ENCODE measurements at regions not wholly inside any gene's neighbourhood (a gene's known extent, or its start where the extent isn't known, plus 50 kb on each side); places are given as distances from the start of the nearest gene placed in this dataset.

DNA sequence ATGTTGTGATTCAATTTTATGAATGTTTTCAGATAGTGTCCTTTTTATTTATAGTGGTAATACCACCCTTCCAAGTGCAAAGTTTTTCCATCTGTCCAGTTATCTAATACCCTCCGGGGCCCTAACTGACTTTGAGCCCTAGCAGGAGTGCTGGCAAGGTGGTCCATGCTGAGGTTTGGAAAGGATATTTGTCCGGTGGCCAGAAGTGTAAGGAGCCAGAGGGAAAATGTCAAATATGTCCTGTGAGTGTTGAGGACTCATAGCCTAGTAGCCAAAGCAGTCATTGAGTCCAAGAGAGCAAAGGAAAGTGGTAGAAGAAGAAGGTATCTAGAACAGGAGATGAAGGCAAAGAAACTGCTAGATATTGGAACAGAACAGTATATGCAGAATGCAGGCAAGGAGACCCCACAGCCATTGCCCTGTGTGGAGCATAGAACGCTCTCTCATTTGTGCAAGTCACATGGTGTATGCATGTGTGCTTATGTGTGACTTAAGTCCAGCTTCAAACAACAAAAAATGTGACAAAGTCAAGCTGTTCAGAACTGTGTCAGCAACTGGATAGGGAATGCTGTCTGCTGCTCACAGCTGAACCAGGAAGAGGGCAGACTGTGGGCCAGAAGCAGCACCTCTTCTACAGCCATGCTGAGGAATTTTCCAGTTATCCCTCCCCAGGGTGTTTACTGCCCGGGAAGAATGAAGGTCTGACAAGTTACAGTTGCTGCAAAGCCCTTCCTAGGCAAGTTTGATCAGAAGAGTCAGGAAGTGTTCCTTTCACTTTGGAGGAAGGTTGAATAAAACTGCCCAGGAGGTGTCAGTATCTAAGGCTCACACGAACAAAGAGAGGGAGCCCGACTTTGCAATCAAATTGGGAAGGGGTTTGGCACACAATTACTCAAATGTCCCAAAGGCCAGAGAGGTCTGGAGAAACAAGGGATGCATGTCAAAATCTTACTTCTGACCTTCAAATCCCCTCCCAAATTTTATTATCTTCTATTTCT, 463.3 kb upstream of the DMAC1 start:
- DNase-seq = no peak

DNA sequence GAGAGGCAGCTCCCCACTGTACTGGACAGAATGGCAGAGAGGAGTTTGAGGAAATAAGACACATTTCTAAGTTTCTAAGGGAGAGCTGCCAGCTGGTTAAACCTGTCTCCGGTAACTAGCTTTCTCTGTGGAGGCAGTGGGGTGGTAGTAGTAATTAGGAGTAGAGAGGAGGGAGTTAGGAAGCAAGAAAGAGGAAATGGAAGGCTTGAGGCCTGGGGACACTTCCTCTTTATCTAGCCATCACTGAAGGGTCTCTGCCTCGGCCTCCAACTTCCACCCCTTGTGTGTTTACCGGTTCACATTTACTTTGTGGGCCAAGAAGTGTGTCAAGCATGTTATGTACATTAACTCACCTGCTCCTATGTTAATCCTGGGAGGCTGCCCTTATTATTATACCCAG, 462.2 kb upstream of the DMAC1 start:
- peak; percentile 25 for DNase-seq

DNA sequence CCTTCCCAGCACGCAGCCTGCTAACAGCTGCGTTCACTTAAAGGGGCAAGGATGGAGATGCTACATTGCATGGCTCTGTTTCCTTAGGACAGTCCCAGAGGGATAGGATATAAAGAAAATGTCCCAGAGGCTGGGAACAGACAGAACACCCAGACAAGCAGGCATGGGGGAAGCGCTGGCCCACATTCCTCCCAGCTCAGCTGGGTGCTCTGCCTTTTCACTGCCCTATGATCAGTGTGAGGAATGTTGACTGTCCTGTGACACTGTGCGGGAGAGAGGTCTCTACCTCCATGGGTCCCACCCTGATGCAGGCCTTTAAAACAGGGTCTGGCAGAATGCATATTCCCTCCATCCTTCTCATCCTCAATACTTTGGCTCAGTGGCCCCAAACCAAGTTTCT, 459.4 kb upstream of the DMAC1 start:
- DNase-seq = no peak

DNA sequence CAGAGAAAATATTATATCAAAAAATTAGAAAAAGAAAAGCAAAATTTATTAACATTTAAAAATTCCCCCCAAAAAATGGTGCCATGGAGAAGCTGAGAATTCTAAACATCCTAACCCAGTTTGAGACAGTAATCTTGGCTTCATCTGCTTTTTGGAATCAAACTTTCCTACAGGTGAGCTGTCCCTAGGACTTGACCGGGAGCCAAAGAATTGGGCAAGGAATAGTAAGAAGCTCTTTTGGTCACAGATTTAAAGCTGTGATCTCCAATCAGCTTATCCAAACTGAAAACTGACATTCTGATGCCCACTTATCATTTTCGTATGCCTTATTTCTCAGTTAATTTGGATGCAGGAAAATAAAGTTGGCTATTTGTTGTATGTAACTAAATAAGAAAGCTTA, 457.3 kb upstream of the DMAC1 start:
- DNase-seq = no peak

DNA sequence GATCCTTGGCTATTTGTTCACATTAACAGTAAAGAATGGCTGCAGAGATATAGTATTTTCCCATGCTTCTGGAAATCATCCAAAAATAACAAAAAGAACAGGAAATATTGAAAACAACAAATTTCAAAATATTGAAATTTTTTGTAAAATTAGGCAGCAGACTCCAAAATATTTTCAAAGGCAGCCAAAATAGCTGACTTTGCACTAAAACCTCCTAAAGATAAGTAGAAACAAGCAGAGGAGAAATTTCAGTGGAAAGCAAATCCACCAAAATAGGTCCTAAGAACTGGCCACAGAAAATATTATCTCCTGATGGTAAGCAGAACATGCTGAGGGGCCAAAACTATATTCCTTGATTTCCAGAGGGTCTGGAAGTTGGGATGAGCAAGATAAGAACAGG, 456.3 kb upstream of the DMAC1 start:
- no peak for DNase-seq

DNA sequence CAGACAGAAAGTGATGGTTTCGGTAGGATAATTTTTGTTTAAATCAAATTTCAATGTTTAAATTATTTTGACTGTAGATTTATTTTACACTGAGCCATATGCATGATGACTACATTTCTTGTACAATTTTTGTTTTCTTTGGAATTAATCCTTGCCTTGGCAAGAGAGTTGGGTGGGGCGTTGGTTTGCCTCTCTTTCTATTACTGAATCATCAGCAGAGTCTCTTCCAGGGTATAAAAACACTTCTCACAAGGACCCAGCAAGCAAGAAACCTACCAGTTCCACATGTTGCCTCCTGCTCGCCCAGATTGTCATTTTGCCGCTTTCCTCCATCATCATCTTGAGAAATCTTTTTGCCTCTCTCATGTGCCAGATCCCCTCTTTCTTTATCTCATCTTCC, 455.0 kb upstream of the DMAC1 start:
- no peak for DNase-seq

DNA sequence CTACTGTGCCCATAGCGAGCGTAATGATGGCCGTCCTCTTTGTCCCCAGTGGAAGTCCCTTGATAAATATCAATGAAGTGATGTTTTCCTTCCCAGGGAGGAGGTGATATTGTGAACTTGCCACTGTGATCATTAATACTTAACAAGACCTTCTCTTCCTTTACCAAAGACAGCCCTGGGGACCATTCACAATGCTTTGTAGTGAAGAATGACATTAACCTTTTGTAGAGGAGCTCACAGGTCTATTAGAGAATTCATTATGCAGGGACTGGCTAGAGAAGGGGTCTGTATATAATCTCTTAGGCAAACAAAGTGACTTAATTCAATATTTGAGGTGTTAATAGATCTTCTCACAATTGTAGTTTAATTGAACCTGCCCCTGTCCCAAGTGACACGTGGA, 452.9 kb upstream of the DMAC1 start:
- no peak for DNase-seq

DNA sequence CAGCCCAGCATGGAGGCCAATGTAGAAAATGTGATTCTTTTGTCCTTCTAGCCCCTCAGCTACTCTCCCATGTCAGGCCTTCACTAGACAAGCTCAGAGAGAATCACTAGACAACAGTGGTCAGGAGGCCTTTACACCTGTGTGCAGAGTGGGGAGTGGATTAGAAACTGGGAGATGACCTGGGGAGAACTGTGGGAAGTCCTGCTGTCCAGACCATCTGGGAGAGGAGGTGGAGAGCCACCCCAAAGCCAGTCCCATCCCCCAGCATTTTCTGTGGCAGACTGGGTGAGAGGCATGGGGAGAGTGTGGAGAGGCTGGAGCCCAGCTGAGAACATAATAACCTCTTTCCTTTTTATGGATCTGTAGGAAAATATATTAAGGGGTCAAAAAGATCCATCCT, 452.0 kb upstream of the DMAC1 start:
- DNase-seq = no peak

DNA sequence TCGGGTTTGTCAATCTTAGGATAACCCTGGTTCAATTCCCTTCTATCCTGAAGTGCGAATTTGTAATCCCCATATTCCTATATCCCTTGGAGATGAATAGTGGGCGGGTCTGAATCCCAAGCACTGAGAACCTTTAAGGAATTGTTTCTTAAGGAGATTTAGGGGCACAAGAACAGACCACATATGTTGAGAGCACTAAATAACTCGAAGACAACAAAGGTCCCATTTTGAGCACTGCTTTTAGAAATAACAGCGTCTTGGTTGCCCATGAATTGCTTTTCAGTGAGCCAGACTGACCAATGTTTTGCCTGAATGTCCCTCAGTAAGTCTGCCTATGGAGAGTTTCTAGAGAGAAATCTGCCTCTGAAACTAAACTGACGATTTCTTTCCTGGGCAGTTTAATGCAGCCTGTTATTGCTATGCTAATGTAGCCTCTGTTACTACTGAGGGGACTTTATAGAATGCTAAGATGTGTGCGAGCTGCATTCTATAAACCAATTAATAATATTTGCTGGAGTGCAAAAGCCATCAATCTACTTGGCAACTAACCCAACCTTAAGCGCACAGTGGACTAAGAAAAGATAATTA, 445.0 kb upstream of the DMAC1 start:
- no peak for DNase-seq

DNA sequence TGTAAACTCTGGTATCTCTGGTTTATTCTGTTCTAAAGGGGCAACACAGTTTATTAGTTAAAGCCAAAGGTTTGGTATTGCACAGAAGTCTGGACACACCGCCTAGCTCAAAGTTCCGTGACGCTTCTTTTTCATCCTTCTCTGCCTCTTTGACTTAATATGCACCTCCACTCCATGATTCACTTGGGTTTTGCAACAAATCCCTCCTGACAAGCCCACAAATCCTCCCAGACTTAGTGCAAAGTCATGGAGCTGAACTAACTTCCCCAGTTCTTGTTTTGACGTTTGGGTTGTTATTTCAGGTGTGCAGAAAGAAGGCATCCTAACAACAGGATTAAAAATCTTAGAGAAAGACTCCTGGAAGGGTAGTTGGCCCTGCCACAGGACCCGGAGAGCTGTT, 441.6 kb upstream of the DMAC1 start:
- no peak for DNase-seq

DNA sequence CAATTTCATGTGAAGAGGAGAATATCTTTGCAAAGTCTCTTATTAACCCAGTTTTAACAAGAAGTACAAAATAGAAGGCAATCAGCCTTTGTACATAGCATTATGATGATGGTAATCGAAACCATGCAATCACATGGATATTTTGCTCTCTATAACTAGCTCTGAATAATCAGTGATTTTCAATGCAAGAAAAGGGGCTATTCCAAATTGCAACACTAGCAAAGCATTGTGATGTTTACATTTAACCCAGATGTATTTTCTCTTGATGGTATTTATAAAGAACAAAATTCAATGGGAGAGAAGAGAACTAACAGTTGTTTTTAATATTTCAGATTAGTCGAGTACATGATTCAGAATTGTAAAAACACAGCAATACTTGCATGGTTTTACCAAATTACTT, 437.5 kb upstream of the DMAC1 start:
- DNase-seq = no peak

DNA sequence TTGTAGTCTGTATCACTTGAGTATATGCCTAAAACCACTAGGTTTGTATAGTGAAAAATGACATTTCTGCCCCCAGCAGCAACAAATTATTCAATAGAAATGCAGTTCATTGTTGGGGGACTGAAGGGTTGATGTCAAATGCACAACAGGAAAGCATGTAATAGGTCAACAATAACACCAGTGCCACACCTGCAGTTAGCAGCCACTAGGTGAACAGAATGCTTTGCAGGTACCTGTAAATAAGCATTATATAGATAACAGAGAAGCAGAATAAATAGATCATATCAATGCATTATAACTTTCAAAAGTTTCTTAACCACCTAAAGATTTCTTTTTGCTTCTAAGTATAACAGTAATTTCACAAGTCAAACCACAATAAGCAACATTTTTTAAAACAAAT, 435.9 kb upstream of the DMAC1 start:
- no peak for DNase-seq

DNA sequence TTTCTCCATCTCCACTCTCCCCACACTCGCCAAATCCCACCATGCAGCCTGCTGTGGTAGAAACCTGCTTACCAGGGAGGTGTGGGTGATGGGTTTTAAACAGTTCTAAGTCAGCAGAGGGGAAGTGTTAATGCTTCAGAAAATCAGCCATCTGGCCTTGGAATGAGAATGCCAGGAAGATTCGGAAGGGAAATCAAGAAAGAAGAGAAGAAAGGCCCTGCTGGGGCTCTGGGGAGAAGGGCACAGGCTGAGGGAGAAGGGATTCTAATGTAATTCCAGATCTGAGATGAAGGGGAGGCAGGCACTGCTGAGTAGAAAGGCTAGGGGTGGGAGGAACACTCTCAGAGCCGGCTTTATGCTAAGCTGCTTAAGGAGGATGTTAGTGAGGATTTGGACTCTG, 434.7 kb upstream of the DMAC1 start:
- no peak for DNase-seq

DNA sequence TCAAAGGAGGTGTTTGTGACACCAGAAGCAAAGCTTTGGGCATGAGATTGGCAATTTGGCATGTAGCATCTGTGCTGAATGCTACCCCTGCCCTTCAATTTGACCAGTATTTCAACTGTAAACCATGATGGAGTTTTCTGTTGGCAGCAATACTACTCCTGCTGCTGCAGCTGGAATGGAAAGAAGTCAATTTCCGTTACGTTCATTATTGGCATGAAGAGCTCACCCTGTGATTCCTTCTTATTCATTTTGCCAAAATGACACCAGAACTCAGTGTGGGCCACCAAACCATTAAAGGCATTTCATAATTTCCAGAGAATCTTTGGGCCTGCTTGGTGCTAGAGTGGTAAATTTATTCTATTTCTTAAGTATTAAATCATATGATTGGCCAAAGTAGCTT, 433.1 kb upstream of the DMAC1 start:
- no peak for DNase-seq

DNA sequence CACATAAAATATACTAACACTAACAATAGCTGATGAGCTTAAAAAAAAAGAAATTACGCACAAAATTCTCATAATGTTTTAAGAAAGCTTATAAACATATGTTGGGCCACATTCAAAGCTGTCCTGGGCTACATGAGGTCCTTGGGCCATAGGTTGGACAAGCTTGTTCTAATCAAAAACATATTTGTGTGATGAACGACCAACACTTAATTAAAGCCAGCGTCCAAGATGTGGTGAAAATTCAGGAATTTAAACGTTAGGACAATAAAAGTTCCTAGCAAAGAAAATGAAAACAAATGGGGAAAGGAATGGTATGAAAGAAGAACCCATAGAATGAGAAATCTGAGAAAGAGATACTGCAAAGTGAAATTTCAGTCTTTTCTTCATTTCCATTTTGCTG, 429.6 kb upstream of the DMAC1 start:
- no peak for DNase-seq

DNA sequence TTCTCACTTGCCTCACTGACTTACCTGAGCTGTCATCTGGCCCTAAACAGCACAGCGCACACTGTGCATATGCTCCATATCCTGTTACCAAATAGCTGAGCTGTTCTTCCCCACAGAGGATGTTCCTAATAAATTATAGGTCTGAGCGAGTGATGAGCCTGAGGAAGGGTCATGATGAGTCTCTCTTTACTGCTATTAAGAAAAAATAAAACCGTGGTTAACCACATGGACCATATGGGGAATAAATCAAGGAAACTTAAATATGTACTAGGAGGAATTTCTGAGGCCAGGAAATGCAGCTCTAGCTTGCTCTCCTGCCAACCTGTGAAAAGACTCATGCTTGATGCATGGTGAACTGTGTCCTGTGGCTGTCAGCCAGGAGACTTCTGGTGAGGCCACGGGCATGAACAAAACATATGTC, 424.8 kb upstream of the DMAC1 start:
- DNase-seq = no peak

DNA sequence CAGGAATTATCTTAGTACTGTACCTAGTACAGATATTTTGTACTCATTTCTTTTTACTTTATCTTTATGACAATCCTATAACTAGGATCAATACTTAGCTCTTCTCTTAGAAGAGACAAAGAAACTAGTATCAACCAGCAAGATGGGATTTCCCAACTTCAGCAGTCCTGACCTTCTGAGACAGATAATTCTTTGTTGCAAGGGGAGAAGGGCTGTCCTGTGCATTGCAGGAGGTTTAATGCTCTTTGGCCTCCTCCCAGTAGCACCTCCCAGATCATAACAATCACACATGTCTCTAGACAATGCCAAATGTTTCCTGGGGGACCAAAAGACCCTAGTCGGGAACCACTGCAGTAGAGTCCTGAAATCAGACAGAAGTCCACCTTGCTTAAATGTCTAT, 424.3 kb upstream of the DMAC1 start:
- DNase-seq = no peak

DNA sequence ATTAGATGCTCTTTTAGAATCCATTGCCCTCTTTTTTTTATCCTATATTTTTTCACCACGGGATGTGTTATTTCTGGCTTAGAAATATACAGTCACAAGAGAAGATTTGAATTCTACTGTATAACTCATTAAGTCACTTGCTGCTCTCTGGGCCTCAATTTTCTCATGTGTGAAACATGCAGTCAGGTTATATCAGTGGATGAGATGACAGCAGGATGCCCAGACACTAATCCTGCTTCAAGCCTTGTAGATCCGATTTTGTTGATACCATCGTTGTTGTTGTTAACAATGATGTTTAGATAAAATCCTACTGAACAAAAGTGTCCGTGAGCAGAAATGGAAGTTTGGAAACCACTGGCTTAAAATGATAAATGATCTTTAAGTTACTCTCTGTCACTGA, 421.9 kb upstream of the DMAC1 start:
- DNase-seq = no peak

DNA sequence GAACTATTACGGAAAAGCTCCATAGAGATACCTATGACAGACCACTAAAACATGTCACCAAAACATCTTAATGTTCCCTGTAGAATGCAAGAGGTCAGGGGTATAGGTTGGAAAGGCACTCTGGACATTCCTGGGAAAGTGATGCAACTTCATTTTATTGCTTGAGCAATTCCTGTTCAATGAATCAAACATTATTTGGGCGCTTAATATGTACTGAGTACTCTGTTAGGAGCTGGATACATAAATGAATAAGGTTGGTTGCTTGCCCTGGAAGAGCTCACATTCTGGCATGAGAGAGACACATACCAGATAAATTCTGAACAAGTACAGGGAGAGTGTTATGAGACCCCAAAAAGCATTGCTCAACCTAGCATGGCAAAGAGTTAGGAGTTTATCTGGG, 408.9 kb upstream of the DMAC1 start:
- DNase-seq = no peak

DNA sequence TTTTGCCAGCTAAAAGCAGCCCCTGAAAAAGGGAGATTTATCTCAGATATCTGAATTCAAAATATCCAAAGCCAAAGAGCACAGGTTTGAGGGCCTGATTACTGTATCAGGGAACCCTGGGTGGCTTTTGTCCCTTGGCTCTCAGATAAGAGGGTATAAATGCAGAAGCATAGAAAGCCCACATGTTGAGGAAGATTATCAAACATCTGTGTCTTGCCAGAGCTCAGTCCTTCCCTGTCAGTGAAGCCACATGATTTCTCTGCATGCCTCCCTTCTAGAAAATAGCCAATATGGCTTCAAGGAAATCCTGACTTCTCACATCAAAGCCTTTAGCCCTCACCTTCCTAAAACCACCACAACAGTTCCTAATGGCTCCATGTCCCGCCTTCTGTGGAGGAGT, 408.0 kb upstream of the DMAC1 start:
- peak; percentile 45 for DNase-seq

DNA sequence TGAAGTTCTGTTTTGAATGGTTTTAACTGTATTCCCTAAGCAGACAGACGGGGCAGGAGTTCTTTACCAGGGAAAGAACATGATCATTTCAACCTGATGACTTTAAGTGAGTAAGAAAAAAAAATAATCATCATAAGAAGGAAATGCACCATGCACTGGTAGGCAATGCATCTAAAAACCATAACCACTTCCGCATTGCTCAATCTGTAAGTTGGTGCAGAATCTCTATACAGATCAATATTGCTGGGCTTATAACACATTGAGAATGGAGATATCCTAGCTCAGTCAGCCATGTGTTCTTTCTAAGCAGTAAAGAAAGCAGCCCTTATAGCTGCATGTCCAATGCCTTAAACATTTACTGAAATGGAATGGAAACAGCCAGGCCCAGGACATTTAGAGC, 407.1 kb upstream of the DMAC1 start:
- peak; percentile 78 for DNase-seq

DNA sequence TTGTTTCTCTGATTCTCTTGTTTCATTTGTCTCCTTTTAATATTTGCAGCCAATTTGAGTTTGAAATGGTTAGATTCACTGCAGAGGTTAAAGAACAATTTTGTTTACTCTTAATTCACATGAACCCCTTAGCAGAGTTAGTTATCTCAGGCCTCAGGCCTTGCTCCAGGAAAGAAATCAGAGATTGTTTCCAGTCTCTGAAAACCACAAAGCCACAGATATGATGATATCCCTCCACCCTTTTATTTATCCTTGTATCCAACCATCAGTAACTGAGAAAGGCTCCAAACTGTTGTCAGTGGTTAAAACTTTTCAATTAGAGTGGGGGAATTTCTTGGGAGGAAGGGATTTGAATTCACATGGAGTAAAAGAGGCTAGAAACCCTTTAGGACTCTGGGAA, 406.0 kb upstream of the DMAC1 start:
- no peak for DNase-seq

DNA sequence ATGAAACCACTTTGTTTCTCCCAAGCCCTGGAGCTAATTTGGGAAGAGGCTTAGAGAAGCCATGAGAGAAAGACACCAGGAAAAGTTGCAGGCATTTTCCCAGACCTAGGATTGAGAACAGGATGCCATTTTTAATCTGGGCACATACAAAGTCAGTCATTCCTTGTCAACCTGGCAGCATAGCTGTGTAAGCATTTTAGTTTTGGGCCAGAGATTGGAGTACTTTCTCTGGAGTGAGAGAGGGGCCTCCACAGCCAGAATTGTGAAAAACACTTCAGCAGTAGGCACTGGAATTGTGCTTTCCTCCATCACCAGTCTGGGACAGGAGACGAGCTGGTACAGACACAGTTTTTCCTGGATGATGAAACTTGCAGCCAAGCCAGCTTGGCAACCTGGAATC, 390.3 kb upstream of the DMAC1 start:
- DNase-seq = no peak

DNA sequence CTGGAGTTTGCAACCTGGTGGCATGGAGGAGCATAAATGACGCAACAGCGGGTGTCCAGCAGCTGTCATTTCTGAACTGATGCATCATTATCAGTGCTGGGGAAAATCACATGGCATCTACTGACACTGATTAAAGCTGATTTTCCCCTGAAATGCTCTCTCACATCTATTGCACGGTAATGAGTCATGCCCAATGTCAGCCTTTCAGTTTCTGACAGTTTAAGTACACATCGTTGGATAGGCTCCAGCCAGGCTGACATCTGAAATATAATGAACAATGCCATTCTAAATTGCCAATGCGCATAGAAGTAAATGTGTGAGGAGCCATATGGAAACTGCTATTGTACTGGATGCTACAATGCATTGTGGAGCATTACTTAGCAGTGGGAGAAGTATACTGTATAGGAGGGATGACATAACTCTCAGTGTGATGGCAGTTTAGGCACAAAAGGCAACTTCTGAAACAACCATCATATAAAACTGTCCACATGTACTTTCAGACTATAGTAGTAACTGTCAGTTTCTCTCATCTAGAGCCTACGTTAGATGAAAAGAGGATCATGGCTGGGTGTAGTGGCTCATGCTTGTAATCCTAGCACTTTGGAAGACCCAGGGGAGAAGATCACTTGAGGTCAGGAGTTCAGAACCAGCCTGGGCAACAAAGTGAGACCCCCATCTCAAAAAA, 389.3 kb upstream of the DMAC1 start:
- DNase-seq = no peak
